K562 (cell line): ENCODE measurements at regions not wholly inside any gene's neighbourhood (a gene's known extent, or its start where the extent isn't known, plus 50 kb on each side); places are given as distances from the start of the nearest gene placed in this dataset.

ENCODE experiments used
- EGR1 ChIP-seq: fragments of 450-650 bp; conservative IDR thresholded peaks from 2 replicates; pipeline ENCODE4 v1.6.1; 2017; ENCODE audit warnings: mild to moderate bottlenecking
- ELF4 ChIP-seq: fragments of 450-650 bp; formaldehyde crosslinking; IDR thresholded peaks from 2 replicates; pipeline ENCODE4 v1.4.0; 2022; ENCODE audit warnings: missing genetic modification characterization
- EP300 ChIP-seq: IDR thresholded peaks from 2 replicates; pipeline ENCODE4 v1.6.1; 2012; ENCODE audit warnings: low read length, improper control_type of control experiment
- KDM1A ChIP-seq, 2 experiments: fragments of 450-650 bp; IDR thresholded peaks; 2 replicates each; pipeline ENCODE4 v1.6.1; 2016; ENCODE audit warnings: mild to moderate bottlenecking in 2 of 2
- MAFK ChIP-seq: IDR thresholded peaks from 2 replicates; pipeline ENCODE4 v1.6.1; 2011; ENCODE audit warnings: low read length, improper control_type of control experiment
- NR4A1 ChIP-seq, 2 experiments: fragments of 250-450 bp in 1 of 2; fragments of 450-650 bp in 1 of 2; sonication (Bioruptor Pico) in 1 of 2; IDR thresholded peaks; 2 replicates each; pipeline versions ENCODE4 v1.4.0 to v1.6.1; 2016 to 2020; ENCODE audit warnings: mild to moderate bottlenecking in 2 of 2, missing compliant biosample characterization in 1 of 2, missing genetic modification characterization in 1 of 2, moderate library complexity in 1 of 2
- PKNOX1 ChIP-seq: fragments of 450-650 bp; IDR thresholded peaks from 2 replicates; pipeline ENCODE4 v1.6.1; 2016
- POLR2A ChIP-seq: fragments of 450-650 bp; conservative IDR thresholded peaks from 2 replicates; pipeline ENCODE4 v1.6.1; 2016
- THRAP3 ChIP-seq: fragments of 450-650 bp; IDR thresholded peaks from 2 replicates; pipeline ENCODE4 v1.6.1; 2016; ENCODE audit warnings: mild to moderate bottlenecking, inconsistent platforms, borderline replicate concordance
- ZNF76 ChIP-seq: fragments of 250-450 bp; sonication (Bioruptor Pico); IDR thresholded peaks from 2 replicates; pipeline ENCODE4 v1.4.0; 2020; ENCODE audit warnings: mild to moderate bottlenecking, moderate library complexity, borderline replicate concordance
- TF ChIP-seq, protein P1 (sequence below): sonication (generic); formaldehyde crosslinking; IDR thresholded peaks from 2 replicates; pipeline ENCODE4 v1.8.1; 2023; ENCODE audit warnings: mild to moderate bottlenecking, missing genetic modification reagents
- TF ChIP-seq, protein P2 (sequence below): IDR thresholded peaks from 3 replicates; pipeline ENCODE4 v1.6.1; 2011; ENCODE audit warnings: borderline replicate concordance, mild to moderate bottlenecking, moderate library complexity; ENCODE audit not compliant: insufficient read length; ENCODE audit errors: extremely low read depth
- TF ChIP-seq, protein P3 (sequence below), 3 experiments: IDR thresholded peaks in 2 of 3; conservative IDR thresholded peaks in 1 of 3; 2 replicates each; pipeline ENCODE4 v1.5.1; 2011 to 2012; ENCODE audit warnings: low read length in 3 of 3, mild to moderate bottlenecking in 3 of 3, control low read depth in 2 of 3, improper control_type of control experiment in 1 of 3, inconsistent platforms in 1 of 3, low read depth in 1 of 3, mixed read lengths in 1 of 3, moderate library complexity in 1 of 3; ENCODE audit not compliant: insufficient read depth in 2 of 3

DNA sequence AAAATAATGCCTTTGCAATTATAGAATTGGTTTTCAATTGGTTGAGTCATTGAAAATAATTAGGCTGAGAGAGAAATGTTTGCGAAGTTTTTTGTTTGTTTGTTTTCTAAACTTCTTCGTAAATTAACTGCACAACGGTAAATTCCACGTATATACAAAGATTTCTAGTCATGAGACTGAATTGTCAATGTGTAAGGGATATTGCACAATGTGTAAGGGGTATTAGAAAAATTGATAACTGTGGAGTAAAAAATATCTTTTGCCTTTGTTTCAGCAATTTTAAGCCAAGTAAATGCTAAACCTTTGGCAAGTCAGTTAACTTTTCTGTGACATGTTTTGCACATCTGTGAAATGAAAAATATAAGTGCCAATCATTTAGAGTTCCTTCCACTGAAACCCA lies 606.0 kb downstream of the TMEM182 start:
- TF ChIP-seq POLR2A, result no peak
- TF ChIP-seq, protein P1, sequence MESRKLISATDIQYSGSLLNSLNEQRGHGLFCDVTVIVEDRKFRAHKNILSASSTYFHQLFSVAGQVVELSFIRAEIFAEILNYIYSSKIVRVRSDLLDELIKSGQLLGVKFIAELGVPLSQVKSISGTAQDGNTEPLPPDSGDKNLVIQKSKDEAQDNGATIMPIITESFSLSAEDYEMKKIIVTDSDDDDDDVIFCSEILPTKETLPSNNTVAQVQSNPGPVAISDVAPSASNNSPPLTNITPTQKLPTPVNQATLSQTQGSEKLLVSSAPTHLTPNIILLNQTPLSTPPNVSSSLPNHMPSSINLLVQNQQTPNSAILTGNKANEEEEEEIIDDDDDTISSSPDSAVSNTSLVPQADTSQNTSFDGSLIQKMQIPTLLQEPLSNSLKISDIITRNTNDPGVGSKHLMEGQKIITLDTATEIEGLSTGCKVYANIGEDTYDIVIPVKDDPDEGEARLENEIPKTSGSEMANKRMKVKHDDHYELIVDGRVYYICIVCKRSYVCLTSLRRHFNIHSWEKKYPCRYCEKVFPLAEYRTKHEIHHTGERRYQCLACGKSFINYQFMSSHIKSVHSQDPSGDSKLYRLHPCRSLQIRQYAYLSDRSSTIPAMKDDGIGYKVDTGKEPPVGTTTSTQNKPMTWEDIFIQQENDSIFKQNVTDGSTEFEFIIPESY, result no peak
- no peak for TF ChIP-seq NR4A1 (CRISPR knock-in tag; IDR thresholded peaks at IDR 0.05)
- no peak for TF ChIP-seq NR4A1 (tag; IDR thresholded peaks at IDR 0.05)
- TF ChIP-seq, protein P2, sequence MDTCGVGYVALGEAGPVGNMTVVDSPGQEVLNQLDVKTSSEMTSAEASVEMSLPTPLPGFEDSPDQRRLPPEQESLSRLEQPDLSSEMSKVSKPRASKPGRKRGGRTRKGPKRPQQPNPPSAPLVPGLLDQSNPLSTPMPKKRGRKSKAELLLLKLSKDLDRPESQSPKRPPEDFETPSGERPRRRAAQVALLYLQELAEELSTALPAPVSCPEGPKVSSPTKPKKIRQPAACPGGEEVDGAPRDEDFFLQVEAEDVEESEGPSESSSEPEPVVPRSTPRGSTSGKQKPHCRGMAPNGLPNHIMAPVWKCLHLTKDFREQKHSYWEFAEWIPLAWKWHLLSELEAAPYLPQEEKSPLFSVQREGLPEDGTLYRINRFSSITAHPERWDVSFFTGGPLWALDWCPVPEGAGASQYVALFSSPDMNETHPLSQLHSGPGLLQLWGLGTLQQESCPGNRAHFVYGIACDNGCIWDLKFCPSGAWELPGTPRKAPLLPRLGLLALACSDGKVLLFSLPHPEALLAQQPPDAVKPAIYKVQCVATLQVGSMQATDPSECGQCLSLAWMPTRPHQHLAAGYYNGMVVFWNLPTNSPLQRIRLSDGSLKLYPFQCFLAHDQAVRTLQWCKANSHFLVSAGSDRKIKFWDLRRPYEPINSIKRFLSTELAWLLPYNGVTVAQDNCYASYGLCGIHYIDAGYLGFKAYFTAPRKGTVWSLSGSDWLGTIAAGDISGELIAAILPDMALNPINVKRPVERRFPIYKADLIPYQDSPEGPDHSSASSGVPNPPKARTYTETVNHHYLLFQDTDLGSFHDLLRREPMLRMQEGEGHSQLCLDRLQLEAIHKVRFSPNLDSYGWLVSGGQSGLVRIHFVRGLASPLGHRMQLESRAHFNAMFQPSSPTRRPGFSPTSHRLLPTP, result no peak
- TF ChIP-seq ZNF76 (CRISPR knock-in tag), result no peak
- no peak for TF ChIP-seq PKNOX1
- no peak for TF ChIP-seq ELF4
- no peak for TF ChIP-seq KDM1A (IDR thresholded peaks at IDR 0.05)
- no peak for TF ChIP-seq THRAP3
- no peak for TF ChIP-seq EP300
- no peak for TF ChIP-seq MAFK
- TF ChIP-seq, protein P3, sequence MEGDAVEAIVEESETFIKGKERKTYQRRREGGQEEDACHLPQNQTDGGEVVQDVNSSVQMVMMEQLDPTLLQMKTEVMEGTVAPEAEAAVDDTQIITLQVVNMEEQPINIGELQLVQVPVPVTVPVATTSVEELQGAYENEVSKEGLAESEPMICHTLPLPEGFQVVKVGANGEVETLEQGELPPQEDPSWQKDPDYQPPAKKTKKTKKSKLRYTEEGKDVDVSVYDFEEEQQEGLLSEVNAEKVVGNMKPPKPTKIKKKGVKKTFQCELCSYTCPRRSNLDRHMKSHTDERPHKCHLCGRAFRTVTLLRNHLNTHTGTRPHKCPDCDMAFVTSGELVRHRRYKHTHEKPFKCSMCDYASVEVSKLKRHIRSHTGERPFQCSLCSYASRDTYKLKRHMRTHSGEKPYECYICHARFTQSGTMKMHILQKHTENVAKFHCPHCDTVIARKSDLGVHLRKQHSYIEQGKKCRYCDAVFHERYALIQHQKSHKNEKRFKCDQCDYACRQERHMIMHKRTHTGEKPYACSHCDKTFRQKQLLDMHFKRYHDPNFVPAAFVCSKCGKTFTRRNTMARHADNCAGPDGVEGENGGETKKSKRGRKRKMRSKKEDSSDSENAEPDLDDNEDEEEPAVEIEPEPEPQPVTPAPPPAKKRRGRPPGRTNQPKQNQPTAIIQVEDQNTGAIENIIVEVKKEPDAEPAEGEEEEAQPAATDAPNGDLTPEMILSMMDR (IDR thresholded peaks at IDR 0.05 in 2 of 3, conservative IDR thresholded peaks at IDR 0.05 in 1 of 3; ENCODE audit: insufficient read depth in 2 of 3, low read depth in 1 of 3, low read length in 3 of 3), result no peak
- TF ChIP-seq EGR1, result no peak
